ENCODE measurements at regions not wholly inside any gene's neighbourhood (a gene's known extent, or its start where the extent isn't known, plus 50 kb on each side); places are given as distances from the start of the nearest gene placed in this dataset.

DNA sequence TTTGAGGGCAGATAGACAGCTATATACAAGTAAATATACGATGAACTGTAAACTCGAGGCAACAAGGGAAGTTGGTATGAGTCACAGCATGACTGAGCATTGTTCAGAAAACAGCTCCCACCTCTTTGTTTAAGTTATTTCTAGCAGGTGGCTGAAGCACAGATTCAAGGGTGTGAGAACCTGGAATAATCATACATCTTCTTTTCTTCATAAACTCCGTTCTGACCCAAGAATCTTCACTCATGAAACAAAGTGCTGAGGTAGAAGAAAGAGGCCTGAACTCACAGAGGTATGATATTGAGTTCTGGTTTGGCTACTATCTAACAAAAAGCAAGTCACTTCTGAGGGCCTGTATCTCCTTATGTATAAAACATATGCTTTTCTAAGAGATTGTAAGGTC lies 364.1 kb upstream of the KITLG start:
- TF ChIP-seq, protein P1, sequence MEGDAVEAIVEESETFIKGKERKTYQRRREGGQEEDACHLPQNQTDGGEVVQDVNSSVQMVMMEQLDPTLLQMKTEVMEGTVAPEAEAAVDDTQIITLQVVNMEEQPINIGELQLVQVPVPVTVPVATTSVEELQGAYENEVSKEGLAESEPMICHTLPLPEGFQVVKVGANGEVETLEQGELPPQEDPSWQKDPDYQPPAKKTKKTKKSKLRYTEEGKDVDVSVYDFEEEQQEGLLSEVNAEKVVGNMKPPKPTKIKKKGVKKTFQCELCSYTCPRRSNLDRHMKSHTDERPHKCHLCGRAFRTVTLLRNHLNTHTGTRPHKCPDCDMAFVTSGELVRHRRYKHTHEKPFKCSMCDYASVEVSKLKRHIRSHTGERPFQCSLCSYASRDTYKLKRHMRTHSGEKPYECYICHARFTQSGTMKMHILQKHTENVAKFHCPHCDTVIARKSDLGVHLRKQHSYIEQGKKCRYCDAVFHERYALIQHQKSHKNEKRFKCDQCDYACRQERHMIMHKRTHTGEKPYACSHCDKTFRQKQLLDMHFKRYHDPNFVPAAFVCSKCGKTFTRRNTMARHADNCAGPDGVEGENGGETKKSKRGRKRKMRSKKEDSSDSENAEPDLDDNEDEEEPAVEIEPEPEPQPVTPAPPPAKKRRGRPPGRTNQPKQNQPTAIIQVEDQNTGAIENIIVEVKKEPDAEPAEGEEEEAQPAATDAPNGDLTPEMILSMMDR (IDR thresholded peaks at IDR 0.05): no peak

DNA sequence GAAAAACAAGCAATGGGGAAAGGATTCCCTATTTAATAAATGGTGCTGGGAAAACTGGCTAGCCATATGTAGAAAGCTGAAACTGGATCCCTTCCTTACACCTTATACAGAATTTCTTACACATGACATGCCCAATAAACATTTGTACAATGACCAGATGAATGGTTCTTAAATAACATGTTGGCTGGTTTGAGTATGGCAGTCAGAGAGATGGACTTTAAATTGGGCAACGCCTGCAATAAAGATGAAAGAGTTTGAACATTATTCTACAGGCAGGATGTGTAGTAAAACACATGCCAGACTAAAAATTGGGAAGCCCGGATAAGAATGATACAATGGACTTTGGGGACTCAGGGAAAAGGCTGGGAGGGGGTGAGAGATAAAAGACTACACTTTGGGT lies 360.6 kb upstream of the KITLG start:
- TF ChIP-seq, protein P1 (IDR thresholded peaks at IDR 0.05): no peak

DNA sequence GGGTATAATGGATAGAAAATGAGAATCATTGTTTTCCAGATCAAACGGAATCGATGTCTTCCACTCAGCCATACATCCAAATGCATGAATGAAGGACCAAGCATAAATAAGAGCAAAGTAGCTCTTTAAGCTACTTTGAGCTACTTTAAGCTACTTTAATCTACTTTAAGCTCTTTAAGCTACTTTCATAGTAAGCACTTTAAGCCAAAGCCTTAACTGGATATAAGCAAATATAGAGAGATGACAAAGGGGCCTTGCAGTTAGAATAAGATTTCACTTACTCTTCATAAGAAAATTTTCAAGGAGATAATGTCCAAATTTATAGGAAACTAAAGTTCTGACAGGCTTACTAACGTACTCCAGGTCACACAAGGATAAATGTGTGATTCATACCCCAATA lies 355.6 kb upstream of the KITLG start:
- TF ChIP-seq, protein P1 (IDR thresholded peaks at IDR 0.05): no peak

DNA sequence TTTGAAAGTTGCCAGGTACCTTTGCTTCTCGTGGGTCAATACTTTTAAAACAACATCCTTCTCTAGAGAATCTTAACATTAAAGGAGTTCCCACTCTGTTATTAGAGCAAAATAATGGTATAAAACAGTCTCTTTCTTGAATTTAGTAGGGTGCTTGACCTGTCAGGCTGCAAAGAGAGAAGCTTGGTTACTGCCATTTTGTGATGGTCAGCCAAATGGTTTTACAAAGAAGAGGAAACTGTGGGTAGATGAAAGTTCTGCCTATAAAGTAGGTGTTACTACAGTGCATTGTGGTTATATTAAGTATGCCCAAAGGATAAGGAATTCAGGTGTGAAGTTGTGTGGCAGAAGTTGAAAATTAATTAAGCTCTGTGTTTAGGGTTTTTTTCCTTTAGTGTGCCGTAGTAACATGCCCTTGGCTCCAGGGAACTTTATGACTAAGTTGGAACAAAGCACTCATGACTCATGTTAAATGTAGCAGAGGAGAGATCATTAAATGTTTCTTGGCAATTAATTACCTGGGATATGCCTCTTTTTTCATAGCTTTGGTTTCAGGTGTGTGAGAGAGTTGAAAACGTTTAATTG lies 354.0 kb upstream of the KITLG start:
- TF ChIP-seq, protein P1 (IDR thresholded peaks at IDR 0.05): no peak

DNA sequence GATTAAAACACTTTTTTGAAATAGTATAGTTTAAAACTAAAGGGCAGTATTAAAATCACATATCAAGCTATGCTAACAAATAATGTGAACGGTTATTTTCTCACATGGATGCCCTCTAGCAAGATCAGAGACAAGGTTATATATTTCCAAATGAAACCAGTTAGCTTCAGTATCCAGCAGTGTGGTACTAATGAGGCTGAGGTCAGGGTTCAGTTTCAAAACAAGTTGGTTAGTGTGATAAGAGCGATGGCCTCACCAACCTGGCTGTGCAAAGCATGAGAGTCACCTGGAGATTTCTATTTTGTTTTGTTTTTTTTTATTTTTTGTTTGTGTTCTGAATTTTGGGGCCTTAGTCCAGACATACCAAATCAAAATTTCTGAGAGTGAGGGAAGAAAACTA lies 352.2 kb upstream of the KITLG start:
- TF ChIP-seq, protein P1 (IDR thresholded peaks at IDR 0.05): no peak

DNA sequence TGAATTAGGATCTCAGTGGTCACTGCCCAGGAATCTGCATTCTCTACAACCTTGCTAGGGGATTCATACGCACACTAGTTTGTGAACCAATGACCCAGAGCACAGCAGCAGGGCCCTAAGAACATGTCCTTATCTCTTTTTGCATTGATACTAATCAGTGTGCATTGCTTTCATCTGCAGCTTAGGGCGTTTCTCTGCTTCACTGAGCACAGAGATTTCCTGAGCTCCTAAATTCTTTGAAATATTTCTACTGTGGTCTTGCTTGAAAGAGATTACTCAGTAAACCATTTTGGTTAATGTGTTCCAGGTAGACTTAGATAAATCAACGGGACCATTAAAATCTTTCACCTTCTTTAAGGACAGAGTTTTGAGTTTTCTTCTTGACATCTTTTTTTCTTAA lies 351.3 kb upstream of the KITLG start:
- TF ChIP-seq, protein P1 (IDR thresholded peaks at IDR 0.05): no peak

DNA sequence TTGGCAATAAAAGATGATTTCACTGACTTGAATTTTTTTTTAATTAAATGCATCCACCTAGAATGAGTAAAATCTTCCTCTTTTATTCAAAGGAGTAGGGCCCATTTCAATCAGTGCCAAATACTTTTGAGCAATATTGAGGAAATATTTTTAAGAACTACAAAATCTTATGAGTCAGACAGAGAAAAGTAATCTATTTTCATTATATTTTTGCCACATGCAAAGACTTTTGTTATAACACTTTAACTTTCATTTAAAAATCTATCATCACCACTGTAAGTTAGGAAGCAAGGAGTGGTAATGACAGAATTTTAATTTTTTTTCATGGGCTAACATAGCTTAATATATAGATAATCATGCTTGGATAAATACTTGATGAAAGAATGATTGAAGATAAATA lies 345.2 kb upstream of the KITLG start:
- TF ChIP-seq, protein P1 (IDR thresholded peaks at IDR 0.05): no peak

DNA sequence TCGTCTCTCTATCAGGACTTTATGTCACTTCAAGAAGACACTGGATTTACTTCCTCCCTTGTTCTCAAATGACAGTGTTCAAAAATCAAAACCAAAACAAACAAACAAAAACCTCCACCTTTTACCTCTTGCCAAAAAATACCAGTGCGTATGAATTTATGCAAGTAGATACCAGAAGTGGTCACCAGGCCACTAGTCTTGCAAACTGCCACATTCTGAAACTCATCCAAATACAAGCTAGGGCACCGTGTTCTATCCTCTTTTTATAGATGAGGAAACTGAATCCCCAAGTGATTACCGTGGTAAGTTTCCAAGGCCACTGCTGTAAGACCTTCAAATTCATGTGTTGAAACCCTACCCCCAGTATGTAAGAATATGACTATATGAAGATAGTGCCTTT lies 343.9 kb upstream of the KITLG start:
- TF ChIP-seq, protein P1 (IDR thresholded peaks at IDR 0.05): no peak
